ENCODE measurements at regions not wholly inside any gene's neighbourhood (a gene's known extent, or its start where the extent isn't known, plus 50 kb on each side); places are given as distances from the start of the nearest gene placed in this dataset.

DNA sequence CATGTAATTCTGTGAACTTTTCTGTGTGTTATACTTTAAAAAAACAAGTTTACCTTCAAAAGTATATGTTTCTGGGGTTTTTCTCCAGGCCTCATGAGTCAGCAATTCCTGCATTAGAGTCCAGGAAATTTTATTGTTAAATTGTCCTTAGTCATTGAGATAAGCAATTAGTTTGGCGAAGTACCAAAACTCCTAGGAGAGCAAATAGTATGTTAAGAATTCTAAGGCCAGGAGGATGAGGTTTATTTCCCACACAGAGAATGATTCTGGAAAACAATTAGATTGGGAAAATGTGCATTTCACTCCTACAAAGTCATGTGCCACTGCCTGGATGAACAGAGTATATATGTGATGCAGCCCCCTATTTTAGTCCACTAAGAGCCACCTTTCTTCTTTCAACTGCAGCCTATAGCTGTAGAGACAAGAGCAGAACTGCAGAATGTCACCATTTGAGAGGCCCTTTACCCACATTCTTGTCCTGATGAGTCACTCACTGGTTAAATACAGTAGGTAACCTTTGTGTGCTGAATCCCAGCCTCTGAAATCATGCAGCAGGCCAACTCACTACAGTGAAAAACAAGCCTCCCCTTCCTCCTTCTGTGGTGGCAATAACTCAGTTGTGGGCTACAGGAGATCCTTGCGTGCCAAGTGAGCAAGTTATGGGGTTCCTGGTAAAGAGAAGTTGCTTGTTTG is 452.8 kb upstream of the THBS1 start:
- TF ChIP-seq, protein P1, sequence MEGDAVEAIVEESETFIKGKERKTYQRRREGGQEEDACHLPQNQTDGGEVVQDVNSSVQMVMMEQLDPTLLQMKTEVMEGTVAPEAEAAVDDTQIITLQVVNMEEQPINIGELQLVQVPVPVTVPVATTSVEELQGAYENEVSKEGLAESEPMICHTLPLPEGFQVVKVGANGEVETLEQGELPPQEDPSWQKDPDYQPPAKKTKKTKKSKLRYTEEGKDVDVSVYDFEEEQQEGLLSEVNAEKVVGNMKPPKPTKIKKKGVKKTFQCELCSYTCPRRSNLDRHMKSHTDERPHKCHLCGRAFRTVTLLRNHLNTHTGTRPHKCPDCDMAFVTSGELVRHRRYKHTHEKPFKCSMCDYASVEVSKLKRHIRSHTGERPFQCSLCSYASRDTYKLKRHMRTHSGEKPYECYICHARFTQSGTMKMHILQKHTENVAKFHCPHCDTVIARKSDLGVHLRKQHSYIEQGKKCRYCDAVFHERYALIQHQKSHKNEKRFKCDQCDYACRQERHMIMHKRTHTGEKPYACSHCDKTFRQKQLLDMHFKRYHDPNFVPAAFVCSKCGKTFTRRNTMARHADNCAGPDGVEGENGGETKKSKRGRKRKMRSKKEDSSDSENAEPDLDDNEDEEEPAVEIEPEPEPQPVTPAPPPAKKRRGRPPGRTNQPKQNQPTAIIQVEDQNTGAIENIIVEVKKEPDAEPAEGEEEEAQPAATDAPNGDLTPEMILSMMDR (IDR thresholded peaks at IDR 0.05): no peak

DNA sequence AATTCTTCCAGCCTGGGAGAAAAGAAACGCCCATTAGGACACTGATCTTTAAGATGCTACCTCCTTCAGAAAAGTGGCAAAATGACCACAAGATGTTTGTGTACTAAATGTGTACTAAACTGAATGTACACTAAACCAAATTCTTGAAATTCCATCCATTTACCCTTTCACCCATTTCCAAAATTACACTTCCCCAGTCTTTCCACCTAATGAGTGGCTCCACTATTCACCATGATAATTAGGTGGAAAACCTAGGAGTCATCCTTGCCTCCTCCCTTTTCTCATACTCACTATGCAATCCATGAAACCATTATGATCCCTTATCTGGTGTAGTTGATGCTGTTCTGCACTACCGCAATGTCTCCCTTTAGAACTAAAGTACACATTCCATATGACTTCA is 452.1 kb upstream of the THBS1 start:
- TF ChIP-seq, protein P1 (IDR thresholded peaks at IDR 0.05): no peak

DNA sequence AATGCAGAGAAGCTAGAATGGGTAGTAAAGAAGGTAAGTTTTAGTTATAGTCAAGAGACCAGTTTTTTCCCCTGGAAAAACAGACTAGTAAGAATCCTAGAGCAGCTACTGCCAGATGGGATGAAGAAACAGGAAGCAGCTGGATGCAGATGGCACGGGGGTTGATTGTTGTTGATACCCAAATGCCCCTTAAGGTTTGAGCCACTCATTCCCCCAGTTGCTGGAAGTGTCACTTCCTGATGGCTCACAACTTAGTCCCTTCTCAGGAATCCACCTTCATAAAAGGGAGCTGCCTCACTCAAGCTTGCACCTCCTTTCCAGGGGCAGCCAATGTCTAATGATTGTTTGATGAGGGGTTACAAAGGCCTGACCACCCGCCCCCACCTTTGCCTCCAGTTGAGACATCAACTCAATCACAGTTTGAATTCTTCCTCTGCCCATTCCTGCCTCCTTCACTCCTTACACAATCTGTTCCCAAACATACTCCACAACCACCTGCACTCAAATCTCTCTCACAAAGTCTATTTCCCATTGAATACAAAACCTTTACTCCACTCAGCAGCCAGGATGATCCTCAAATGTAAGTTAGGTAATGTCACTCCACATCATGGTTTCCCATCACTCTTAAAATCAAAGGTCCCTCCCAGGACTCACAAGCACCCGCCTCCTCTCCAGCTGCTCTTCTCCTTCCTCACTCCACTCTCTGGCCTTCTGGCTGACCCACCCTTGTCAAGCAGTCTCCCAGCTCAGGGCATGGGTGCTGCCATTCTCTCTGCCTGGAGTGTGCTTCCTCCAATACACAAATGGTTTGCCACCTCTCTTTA is 450.1 kb upstream of the THBS1 start:
- TF ChIP-seq, protein P1 (IDR thresholded peaks at IDR 0.05): no peak

DNA sequence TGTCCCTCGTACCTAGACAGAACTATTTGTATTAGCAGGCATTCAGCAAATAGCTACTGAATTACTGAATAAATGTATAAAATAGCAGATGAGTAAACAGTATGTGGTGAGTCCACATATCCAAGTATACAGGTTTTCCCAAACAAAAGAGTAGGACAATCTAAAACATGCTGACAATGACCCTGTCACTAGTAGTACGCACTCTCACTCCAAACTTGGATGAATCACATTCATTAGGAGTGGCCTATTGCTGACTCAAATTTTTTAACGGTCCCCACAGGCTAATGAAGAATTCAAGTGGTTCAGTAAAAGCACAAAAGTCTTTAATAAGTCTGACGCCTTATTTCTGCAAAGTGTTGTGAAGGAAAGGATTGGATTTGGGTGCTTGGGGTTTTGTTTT is 449.3 kb upstream of the THBS1 start:
- TF ChIP-seq, protein P1 (IDR thresholded peaks at IDR 0.05): no peak

DNA sequence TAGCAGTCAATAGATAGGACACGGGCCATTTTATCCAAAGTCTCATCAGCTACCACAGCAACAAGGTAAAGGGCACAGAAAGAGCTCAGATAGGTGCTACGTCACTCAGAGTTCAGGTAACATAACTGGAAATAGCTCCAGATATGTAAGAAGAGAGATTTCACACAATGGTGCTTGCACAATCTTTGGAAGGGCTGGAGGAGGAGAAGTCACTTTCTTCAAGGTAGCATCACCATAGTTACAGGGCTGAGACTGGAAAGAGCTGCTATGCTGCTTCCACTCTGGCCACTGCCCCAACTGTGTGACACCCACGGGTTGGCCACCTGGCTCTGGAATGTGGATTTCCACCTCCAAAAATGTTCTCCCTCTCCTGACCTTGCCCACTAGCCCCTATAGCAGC is 448.8 kb upstream of the THBS1 start:
- TF ChIP-seq, protein P1 (IDR thresholded peaks at IDR 0.05): no peak

DNA sequence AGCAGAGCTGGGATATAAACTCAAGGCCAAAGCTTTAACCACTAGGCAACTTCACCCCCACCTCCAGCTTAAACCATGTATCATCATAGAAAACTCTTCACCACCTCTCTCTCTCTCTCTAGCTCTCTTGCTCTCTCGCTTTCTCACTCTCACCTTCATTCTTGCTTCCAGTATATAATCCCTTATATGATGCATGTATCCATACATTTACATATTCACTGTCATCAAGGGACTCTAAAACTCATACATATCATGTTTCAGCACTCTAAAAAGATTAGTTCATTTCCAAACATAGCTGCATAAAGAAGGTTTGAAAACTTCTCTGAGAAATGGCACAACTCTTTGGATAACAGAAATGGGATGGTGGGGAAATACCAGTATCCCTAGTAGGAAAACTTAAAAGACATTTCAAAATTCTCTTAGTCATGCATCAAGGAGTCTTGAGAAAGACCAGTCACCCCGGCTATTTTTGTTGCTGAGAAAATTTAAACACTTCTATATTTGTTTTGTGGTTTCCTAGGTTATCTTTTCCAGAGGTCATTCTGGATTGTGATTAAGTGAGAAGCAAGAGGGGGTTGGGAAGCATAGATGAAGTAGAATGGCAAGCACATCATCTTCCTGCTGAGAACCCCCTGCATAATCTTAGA is 447.8 kb upstream of the THBS1 start:
- TF ChIP-seq, protein P1 (IDR thresholded peaks at IDR 0.05): no peak

DNA sequence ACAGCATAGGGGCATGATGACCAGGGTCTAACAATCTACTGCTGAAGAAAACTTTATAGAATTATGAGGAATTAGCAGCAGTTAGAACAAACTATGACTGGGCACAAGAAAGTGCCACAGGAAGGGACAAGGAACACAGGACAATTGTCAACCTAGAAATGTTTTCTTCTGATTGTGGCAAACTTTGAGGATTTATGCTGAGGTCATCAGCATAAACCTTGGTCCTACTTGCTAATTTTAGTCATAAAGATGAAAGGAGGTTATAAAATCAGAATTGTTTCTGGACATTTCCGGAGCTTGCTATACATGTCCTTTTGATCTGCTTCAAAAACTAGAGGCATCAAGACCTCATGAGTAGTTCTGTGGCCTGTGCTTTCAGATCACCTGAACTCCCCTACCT is 446.6 kb upstream of the THBS1 start:
- TF ChIP-seq, protein P1 (IDR thresholded peaks at IDR 0.05): no peak

Measured in LNCAP (cell line).